LNCaP clone FGC (cell line): ENCODE measurements at regions not wholly inside any gene's neighbourhood (a gene's known extent, or its start where the extent isn't known, plus 50 kb on each side); places are given as distances from the start of the nearest gene placed in this dataset.

Experiments used
- DNase-seq: peaks from one replicate; pipeline ENCODE4 v3.0.0-alpha.2; 2011; ENCODE audit warnings: low read depth
- H3K4me3 ChIP-seq: 2 replicates; pipeline ENCODE4 v1.5.1; 2011; ENCODE audit warnings: mild to moderate bottlenecking, low read depth, low read length, control low read depth
- TF ChIP-seq, protein P1 (sequence below): IDR thresholded peaks from 2 replicates; pipeline ENCODE4 v1.5.1; 2012; ENCODE audit warnings: mild to moderate bottlenecking; ENCODE audit not compliant: control insufficient read depth, insufficient read depth; ENCODE audit errors: extremely low read depth

DNA sequence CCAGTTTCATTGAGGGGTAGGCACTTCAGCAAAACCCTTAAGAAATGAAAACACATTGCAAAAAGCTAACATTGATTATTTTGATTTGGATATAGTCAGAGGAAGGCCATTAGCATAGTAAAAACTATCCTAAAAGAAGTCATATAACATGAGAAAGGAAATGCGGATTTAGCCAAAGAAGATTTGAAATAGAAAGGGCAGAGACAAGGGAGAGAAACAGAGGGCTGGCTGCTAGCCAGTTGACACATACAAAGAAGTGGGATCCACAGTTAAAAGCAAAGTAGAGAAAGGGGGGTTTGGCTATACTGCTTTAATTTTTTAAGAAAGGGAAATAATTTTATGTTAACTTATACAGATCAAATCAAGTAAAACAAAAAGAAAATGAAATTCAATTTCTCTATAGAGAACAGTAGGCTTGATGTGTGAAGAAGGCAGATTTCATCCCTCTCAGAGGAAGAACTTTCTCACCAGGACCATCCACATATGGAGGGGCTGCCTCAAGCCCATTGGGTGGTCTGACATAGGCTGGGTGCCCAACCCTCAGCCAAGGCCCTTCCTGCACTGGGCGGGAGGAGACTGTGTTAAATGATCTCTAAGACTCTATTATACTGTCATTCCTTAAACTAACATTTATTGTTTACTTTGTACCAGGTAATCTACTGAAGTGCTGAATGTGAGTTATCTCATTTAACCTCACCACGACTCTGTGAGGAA lies 420.3 kb downstream of the CCDC91 start:
- TF ChIP-seq, protein P1, sequence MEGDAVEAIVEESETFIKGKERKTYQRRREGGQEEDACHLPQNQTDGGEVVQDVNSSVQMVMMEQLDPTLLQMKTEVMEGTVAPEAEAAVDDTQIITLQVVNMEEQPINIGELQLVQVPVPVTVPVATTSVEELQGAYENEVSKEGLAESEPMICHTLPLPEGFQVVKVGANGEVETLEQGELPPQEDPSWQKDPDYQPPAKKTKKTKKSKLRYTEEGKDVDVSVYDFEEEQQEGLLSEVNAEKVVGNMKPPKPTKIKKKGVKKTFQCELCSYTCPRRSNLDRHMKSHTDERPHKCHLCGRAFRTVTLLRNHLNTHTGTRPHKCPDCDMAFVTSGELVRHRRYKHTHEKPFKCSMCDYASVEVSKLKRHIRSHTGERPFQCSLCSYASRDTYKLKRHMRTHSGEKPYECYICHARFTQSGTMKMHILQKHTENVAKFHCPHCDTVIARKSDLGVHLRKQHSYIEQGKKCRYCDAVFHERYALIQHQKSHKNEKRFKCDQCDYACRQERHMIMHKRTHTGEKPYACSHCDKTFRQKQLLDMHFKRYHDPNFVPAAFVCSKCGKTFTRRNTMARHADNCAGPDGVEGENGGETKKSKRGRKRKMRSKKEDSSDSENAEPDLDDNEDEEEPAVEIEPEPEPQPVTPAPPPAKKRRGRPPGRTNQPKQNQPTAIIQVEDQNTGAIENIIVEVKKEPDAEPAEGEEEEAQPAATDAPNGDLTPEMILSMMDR: no peak
- H3K4me3 ChIP-seq: no peak overlapping the region
- DNase-seq: no peak

DNA sequence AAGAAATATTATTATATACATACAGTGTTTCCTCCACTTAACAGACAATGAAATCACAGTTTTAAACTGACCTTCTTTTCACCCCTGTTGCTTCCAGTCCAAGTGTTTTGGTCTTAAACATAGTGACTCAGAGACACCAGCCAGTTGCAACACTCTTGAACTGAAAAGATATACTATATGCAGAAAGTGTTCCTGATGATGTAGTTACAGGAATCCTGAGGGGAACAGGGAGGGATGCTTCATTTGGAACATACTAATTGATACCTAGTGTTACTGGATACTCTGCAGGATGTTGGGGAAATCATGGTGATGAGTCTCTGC lies 420.8 kb downstream of the CCDC91 start:
- no peak overlapping the region for H3K4me3 ChIP-seq
- DNase-seq: no peak
- TF ChIP-seq, protein P1: no peak

DNA sequence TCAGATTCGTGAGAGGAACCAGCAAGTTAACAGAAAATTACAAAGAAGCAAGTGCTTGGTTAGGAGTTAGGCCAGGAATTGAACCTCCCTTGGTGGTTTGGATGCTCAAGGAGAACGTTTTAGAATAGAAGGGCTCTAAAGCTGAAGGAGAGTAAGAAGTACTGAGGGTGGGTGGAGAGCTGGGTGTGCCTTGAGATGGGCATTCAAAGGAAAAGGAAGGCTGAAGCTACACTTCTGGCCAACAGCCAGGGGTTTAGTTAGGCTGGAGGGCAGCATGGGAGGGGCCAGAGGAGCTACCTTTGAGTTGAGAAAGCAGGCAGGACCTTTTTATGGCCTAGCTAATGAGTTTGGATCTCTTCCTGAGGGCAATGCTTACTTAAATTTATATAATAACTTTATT lies 421.2 kb downstream of the CCDC91 start:
- no peak overlapping the region for H3K4me3 ChIP-seq
- no peak for DNase-seq
- TF ChIP-seq, protein P1: no peak

DNA sequence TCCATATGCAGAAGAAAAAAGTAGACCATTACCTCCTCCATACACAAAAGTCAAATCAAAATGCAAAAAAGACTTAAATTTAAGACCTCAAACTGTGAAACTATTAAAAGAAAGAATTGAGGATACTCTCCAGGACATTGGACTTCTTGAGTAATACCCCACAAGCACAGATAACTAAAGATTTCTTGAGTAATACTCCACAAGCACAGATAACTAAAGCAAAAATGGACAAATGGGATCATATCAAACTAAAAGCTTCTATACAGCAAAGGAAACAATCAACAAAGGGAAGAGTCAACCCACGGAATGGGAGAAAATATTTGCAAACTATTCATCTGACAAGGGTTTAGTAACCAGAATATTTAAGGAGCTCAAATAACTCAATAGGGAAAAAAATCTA lies 427.9 kb downstream of the CCDC91 start:
- TF ChIP-seq, protein P1: no peak
- no peak overlapping the region for H3K4me3 ChIP-seq
- no peak for DNase-seq

DNA sequence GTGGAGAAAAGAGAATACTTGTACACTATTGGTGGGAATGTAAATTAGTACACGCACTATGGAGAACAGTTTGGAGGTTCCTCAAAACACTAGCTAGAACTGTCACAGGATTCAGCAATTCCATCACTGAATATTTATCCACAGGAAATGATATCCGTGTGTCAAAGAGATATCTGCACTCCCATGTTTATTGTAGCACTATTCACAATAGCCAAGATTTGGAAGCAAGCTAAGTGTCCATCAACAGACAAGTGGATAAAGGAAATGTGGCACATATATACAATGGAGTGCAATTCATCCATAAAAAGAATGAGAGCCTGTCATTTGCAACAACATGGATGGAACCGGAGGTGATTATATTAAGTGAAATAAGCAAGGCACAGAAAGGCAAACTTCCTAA lies 428.5 kb downstream of the CCDC91 start:
- TF ChIP-seq, protein P1: no peak
- H3K4me3 ChIP-seq: no peak overlapping the region
- no peak for DNase-seq

DNA sequence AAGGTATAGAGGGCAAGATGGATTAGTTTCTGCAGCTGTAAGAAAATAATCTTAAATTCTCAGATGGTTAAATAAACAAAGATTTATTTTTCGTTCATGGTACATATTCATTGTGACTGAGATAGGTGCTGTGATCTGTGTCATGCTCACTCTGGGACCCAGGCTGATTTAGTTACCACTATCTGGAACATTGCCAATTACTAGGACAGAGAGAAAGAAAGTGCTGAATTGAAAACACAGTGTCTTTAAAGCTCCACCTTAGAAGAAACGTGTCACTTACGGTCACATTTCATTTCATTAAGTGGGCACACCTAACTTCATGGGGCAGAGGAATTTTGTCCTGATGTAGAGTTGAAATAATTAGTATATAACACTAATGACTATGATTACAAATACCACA lies 430.0 kb downstream of the CCDC91 start:
- TF ChIP-seq, protein P1: no peak
- H3K4me3 ChIP-seq: no peak overlapping the region
- DNase-seq: no peak

DNA sequence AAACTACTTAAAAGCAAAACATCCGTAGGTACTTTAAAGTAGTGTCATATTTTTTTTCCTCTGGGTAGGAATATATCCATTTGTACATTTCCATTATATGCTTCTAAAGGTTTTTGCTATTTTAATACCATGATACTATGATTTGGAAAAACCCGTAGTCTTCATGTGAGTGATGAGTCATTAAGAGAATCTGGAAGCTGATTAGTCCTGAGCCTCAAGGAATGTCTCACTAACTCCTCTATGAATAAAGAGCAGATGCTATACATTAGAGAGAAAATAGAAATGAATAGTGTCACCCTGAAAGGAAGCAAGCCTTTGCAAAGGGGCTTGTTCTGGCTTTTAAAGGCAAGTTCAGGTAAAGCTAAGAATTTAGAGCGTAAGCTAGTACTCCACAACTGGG lies 432.1 kb downstream of the CCDC91 start:
- no peak for DNase-seq
- no peak overlapping the region for H3K4me3 ChIP-seq
- TF ChIP-seq, protein P1: no peak
